PC-9 (cell line): ENCODE measurements at regions not wholly inside any gene's neighbourhood (a gene's known extent, or its start where the extent isn't known, plus 50 kb on each side); places are given as distances from the start of the nearest gene placed in this dataset.

Source experiments
- EZH2 ChIP-seq: fragments of 200-600 bp; sonication (generic); IDR thresholded peaks from 2 replicates; pipeline ENCODE4 v1.8.0; 2017; ENCODE audit warnings: antibody characterized with exemption, low read depth
- TF ChIP-seq, protein P1 (sequence below): fragments of 200-600 bp; sonication (generic); conservative IDR thresholded peaks from 2 replicates; pipeline ENCODE4 v1.6.1; 2017; ENCODE audit warnings: mixed run types, antibody characterized with exemption, mild to moderate bottlenecking, moderate library complexity

DNA sequence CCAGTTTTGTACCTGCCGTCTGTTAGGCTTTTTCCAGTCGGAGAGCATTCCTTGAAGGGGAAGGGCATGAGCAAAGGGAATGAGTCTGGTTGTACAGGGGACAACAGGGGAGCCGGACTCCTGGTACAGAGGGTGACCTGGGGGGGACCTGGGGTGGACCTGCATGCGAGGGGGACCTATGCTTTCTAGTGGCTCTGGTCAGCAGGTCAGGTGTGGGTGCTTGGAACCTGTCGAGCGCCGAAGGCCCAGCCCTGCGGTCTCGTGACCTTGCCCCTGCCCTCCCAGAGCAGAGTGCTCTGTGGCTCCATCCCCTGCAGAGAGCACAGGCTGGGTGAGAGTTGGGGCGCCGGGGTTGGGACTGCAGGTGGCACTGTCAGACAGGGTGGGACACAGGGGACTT is 96.7 kb upstream of the ASAP2 start:
- TF ChIP-seq, protein P1, sequence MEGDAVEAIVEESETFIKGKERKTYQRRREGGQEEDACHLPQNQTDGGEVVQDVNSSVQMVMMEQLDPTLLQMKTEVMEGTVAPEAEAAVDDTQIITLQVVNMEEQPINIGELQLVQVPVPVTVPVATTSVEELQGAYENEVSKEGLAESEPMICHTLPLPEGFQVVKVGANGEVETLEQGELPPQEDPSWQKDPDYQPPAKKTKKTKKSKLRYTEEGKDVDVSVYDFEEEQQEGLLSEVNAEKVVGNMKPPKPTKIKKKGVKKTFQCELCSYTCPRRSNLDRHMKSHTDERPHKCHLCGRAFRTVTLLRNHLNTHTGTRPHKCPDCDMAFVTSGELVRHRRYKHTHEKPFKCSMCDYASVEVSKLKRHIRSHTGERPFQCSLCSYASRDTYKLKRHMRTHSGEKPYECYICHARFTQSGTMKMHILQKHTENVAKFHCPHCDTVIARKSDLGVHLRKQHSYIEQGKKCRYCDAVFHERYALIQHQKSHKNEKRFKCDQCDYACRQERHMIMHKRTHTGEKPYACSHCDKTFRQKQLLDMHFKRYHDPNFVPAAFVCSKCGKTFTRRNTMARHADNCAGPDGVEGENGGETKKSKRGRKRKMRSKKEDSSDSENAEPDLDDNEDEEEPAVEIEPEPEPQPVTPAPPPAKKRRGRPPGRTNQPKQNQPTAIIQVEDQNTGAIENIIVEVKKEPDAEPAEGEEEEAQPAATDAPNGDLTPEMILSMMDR, result no peak
- TF ChIP-seq EZH2, result no peak
